ENCODE measurements at regions not wholly inside any gene's neighbourhood (a gene's known extent, or its start where the extent isn't known, plus 50 kb on each side); places are given as distances from the start of the nearest gene placed in this dataset.

GRCh38 chr6:7050872-7051779 lies 56.6 kb upstream of the RREB1 start:
- TF ChIP-seq EZH2 (IDR thresholded peaks at IDR 0.05; ENCODE audit: borderline replicate concordance, low read depth, low read length, severe bottlenecking) (no peak), CTCF (IDR thresholded peaks at IDR 0.05; ENCODE audit: extremely low read depth in 1 of 2, insufficient read depth in 1 of 2, low read depth in 1 of 2, low read length in 2 of 2) (no peak), POLR2AphosphoS5 (IDR thresholded peaks at IDR 0.05; ENCODE audit: insufficient read depth, low read depth, low read length) (no peak), FOS (IDR thresholded peaks at IDR 0.05; ENCODE audit: borderline replicate concordance, insufficient read depth, low read length) (no peak), POLR2A (IDR thresholded peaks at IDR 0.05; ENCODE audit: low read depth, low read length) (no peak)
- TF ChIP-seq, protein P1, sequence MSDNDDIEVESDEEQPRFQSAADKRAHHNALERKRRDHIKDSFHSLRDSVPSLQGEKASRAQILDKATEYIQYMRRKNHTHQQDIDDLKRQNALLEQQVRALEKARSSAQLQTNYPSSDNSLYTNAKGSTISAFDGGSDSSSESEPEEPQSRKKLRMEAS (IDR thresholded peaks at IDR 0.05; ENCODE audit: insufficient read depth, insufficient read length): no peak
